ENCODE measurements at regions not wholly inside any gene's neighbourhood (a gene's known extent, or its start where the extent isn't known, plus 50 kb on each side); places are given as distances from the start of the nearest gene placed in this dataset.

DNA sequence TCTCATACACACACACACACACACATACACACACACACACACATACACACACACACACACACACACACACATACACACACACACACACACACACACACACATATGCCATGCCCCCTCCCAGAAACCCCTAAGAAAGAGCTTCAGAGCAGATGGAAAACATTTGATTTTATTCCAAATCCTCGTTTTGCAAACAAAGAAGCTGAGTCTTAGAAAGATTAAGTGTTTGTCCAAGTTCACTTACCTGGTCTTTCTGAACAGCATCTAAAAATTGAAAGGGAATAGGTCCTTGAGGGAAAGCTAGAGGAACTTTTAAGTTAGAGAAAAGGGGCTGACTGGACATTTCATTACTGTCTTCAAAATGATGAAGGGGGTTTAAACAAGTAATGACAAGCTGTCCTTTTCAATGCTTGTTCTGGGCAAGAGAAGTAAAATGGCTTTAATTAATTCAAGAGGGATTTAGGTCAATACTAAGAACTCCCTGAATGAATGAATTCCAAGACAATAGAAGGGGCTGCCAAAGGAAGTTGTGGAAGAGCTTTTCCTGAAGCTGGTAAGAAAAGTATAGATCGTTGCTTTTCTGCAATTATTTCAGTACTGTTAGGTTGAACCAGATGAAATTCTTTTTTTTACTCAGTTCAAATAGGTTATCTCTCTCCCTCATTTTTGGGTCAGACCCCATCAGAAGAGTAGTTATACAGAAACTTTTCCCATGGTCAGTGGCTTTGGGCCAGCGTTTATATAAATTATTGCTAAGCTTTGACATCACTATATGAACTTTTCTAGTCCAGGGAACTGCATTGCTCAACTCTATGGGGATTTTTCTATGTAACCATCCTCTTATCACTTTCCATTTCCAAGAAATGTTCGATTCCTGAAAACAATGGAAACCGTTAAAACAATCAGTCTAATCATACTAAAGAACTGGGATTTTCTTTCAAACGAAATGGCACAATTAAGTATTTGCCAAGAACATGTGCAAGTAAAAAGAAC is 261.4 kb downstream of the MTERF1 start:
- TF ChIP-seq ZNF232 (CRISPR knock-in tag; IDR thresholded peaks at IDR 0.05) (no peak), ZBTB43 (CRISPR knock-in tag; IDR thresholded peaks at IDR 0.05) (no peak)
- TF ChIP-seq, protein P1, sequence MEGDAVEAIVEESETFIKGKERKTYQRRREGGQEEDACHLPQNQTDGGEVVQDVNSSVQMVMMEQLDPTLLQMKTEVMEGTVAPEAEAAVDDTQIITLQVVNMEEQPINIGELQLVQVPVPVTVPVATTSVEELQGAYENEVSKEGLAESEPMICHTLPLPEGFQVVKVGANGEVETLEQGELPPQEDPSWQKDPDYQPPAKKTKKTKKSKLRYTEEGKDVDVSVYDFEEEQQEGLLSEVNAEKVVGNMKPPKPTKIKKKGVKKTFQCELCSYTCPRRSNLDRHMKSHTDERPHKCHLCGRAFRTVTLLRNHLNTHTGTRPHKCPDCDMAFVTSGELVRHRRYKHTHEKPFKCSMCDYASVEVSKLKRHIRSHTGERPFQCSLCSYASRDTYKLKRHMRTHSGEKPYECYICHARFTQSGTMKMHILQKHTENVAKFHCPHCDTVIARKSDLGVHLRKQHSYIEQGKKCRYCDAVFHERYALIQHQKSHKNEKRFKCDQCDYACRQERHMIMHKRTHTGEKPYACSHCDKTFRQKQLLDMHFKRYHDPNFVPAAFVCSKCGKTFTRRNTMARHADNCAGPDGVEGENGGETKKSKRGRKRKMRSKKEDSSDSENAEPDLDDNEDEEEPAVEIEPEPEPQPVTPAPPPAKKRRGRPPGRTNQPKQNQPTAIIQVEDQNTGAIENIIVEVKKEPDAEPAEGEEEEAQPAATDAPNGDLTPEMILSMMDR (IDR thresholded peaks at IDR 0.05) = no peak
